ENCODE measurements at regions not wholly inside any gene's neighbourhood (a gene's known extent, or its start where the extent isn't known, plus 50 kb on each side); places are given as distances from the start of the nearest gene placed in this dataset.

- DNase-seq (ENCODE audit: extremely low read depth in 1 of 4, low spot score in 3 of 4) (no peak), ATAC-seq (no peak), FAIRE-seq (no peak)
- Histone ChIP-seq H3K27ac (ENCODE audit: extremely low read depth, low read depth, low read length) (no peak overlapping the region), H3K9me1 (ENCODE audit: control insufficient read depth, insufficient read depth, low read length) (no peaks in the 10 kb centered on the region), H3K4me1 (replicated peaks in 1 of 2; ENCODE audit: control insufficient read depth in 2 of 2, insufficient read depth in 2 of 2, low read length in 2 of 2) (no peaks in the 10 kb centered on the region), H3K9ac (ENCODE audit: insufficient read depth in 1 of 2, low read depth in 2 of 2, low read length in 2 of 2) (no peak overlapping the region), H3K9me3 (replicated peaks; ENCODE audit: control insufficient read depth, insufficient read depth, low read depth, low read length) (no peaks in the 10 kb centered on the region), H2AFZ (ENCODE audit: low read depth, low read length) (no peak overlapping the region), H3K4me2 (ENCODE audit: insufficient read depth, low read length) (no peak overlapping the region), H3K79me2 (ENCODE audit: control insufficient read depth, insufficient read depth, low read length) (no peaks in the 10 kb centered on the region), H3K4me3 (no peak overlapping the region), H4K20me1 (replicated peaks; ENCODE audit: control insufficient read depth, insufficient read depth, low read length) (no peaks in the 10 kb centered on the region), H3K36me3 (ENCODE audit: control insufficient read depth, insufficient read depth, low read length) (no peaks in the 10 kb centered on the region), H3K27me3 (ENCODE audit: control insufficient read depth in 2 of 2, insufficient read depth in 2 of 2, low read length in 2 of 2) (no peaks in the 10 kb centered on the region)
- TF ChIP-seq ZNF77 (CRISPR knock-in tag; IDR thresholded peaks at IDR 0.05) = no peak
- TF ChIP-seq, protein P1, sequence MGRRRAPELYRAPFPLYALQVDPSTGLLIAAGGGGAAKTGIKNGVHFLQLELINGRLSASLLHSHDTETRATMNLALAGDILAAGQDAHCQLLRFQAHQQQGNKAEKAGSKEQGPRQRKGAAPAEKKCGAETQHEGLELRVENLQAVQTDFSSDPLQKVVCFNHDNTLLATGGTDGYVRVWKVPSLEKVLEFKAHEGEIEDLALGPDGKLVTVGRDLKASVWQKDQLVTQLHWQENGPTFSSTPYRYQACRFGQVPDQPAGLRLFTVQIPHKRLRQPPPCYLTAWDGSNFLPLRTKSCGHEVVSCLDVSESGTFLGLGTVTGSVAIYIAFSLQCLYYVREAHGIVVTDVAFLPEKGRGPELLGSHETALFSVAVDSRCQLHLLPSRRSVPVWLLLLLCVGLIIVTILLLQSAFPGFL (CRISPR knock-in tag; IDR thresholded peaks at IDR 0.05) = no peak
- TF ChIP-seq ZFP36 (IDR thresholded peaks at IDR 0.05; ENCODE audit: low read depth, low read length, partially characterized antibody) = no peak
- TF ChIP-seq VEZF1 (CRISPR knock-in tag; IDR thresholded peaks at IDR 0.05) = no peak
- TF ChIP-seq ZNF316 (IDR thresholded peaks at IDR 0.05) = peak; percentile 21; the same call in 1 of the 2 replicates
- no peak for TF ChIP-seq MBD1 (CRISPR knock-in tag; IDR thresholded peaks at IDR 0.05)
- no peak for TF ChIP-seq SP1 (CRISPR knock-in tag; IDR thresholded peaks at IDR 0.05)
- ChIA-PET POLR2A (no interaction called here), CTCF (ENCODE audit: low intra/inter-chr PET ratio) (no interaction called here)
- no TSS peak for BruUV-seq (replicated peaks)
- 0% methylated on average over 1 of the region's 1 CpG for WGBS (ENCODE audit: insufficient coverage, low coverage, missing lambda C conversion rate)
- in situ Hi-C loops (cut with MboI) = no loop called here
- intact Hi-C loops (cut with micrococcal nuclease) = no loop called here
These were observed 93.4 kb upstream of the ARHGAP28 start for GRCh38 chr18:6636091-6636490.
